NB4 (cell line): ENCODE measurements at regions not wholly inside any gene's neighbourhood (a gene's known extent, or its start where the extent isn't known, plus 50 kb on each side); places are given as distances from the start of the nearest gene placed in this dataset.

ENCODE experiments used
- POLR2A ChIP-seq: IDR thresholded peaks from 2 replicates; pipeline ENCODE4 v1.6.1; 2011; ENCODE audit warnings: mild to moderate bottlenecking; ENCODE audit not compliant: insufficient read length; ENCODE audit errors: extremely low read depth
- TF ChIP-seq, protein P1 (sequence below): IDR thresholded peaks from one replicate; pipeline ENCODE4 v1.5.1; 2012; ENCODE audit warnings: low read depth, low read length

DNA sequence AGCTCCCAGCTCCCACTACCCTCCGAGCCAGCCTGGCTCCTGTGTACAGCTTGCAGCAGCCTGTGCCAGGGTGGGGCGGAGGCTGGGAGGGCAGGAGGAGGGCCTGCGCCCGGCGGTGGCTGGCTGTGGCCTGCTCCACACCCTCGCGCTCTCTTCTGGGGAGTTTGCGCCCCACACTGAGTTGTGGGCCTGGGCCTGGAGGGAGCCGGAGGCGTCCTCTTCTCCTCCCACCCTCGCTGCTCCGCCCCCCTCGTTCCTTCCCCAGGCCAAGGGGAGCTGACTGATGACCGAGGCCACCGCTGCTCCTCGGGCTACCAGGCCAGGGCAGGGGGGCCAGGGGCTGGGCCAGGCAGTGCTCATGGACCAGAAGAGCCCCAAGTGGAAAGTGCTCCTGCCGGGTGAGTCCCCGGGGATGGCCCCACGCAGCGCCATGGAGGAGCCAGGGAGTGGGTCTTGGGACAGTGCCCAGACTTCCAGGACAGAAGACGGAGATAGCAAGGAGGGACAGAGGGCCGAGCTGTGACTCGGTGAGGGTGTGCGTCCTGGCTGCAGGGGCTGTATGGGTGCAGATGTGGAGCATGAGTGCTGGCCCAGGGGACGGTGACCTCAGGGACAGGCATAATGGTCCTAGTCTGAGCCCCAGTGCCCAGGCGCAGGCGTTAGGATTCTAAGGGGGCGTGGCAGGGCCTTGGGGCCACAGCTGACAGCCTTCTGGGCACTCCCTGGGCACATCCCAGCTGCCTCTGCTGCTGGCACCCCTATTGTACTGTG, 242.1 kb upstream of the GSE1 start:
- no peak for TF ChIP-seq POLR2A
- TF ChIP-seq, protein P1, sequence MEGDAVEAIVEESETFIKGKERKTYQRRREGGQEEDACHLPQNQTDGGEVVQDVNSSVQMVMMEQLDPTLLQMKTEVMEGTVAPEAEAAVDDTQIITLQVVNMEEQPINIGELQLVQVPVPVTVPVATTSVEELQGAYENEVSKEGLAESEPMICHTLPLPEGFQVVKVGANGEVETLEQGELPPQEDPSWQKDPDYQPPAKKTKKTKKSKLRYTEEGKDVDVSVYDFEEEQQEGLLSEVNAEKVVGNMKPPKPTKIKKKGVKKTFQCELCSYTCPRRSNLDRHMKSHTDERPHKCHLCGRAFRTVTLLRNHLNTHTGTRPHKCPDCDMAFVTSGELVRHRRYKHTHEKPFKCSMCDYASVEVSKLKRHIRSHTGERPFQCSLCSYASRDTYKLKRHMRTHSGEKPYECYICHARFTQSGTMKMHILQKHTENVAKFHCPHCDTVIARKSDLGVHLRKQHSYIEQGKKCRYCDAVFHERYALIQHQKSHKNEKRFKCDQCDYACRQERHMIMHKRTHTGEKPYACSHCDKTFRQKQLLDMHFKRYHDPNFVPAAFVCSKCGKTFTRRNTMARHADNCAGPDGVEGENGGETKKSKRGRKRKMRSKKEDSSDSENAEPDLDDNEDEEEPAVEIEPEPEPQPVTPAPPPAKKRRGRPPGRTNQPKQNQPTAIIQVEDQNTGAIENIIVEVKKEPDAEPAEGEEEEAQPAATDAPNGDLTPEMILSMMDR, result no peak
